ENCODE measurements at regions not wholly inside any gene's neighbourhood (a gene's known extent, or its start where the extent isn't known, plus 50 kb on each side); places are given as distances from the start of the nearest gene placed in this dataset.

- DNase-seq = peak in 2 of 4 experiments; percentile 37 to 52
Observed at GRCh38 chr6:6892744-6893583, 214.8 kb upstream of the RREB1 start.

DNA sequence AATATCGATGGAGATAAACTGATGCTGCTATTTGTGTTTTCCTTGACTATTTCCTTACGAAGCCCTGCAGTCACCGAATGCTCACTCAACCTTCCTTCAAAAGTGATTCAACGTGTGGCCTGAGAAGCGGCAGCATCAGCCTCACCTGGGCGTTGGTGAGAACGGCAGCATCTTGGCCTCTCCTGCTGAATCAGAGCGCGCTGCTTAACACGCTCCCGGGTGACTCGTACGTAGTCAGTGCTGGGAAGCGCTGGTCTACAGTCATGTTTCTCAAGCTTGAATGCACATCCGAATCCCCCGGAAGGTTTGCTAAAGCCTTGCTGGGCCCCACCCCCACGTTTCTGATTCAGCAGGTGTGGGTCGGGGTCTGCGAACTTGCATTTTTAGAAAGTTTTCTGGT is 214.1 kb upstream of the RREB1 start:
- DNase-seq = peak in 1 of 4 experiments; percentile 18

- DNase-seq = no peak
Observed at GRCh38 chr6:6895929-6896328, 211.8 kb upstream of the RREB1 start.

- DNase-seq = no peak
Observed at GRCh38 chr6:6897140-6897539, 210.6 kb upstream of the RREB1 start.

DNA sequence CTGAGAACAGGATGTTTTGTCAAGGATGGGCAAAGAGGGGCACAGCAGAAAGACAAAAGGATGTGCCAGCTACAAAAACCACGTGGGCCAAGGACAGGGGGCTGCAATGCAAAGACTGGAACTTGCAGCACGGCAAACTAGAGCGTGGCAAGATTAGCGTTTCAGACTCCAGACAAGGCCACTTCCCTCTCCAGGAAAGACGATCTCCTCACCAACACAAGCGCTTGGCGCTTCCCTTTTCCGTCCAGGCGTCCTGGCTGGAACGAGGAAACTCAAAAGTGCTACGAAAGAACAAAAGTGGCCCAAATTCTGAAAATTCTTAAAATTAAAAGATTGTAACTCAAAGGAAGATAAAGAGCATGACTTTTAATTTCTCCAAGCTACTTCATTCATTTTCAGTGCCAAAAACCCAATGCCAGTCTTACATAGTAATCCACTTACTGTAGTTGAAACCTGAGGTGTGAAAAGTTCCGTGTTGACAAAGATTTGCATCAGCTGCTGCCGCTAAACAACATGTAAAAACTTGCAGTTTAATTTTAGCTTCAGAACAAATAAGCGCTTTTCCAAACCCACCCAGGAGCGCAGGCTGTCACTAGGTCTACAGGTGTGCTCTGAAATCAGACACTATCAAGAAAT is 207.1 kb upstream of the RREB1 start:
- peak; percentile 74 to 82 (median 81) for DNase-seq

DNA sequence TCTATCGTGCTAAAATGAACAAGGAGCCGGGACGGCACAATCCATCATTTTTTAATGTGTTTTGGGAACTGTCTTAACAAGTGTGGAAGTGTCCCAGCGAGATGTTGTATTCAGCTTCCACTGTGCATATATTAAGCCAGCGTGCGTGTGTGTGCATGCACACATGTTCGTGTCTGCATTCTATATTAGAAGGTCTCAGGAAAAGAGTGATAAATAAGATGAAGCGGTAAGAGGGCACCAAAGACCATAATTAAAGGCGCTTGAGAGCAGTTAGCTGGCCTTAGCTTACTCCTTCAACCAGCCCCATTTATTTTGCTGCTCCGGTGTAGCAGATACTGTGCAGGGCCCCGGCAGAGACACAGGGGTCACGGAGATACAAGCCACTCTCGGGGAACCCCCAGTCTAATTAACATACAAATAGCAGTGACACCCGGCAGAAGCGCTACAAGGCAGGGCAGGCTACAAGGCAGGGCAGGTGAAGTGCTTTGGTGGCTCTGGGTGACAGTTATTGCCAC is 206.5 kb upstream of the RREB1 start:
- no peak for DNase-seq

DNA sequence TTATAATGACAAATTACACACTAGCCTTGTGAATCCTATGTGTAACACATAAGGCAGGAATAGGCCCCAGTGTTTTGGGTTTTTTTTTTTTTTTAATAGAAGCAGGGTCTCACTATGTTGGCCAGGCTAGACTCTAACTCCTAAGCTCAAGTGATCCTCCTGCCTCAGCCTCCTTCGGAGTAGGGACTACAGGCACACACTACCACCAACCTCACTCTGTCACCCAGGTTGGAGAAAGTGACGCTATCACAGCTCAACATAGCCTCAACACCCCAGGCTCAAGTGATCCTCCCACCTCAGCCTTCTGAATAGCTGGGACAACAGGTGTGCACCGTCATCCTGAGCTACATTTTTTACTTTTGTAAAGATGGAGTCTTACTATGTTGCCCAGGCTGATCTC is 205.8 kb upstream of the RREB1 start:
- no peak for DNase-seq

DNA sequence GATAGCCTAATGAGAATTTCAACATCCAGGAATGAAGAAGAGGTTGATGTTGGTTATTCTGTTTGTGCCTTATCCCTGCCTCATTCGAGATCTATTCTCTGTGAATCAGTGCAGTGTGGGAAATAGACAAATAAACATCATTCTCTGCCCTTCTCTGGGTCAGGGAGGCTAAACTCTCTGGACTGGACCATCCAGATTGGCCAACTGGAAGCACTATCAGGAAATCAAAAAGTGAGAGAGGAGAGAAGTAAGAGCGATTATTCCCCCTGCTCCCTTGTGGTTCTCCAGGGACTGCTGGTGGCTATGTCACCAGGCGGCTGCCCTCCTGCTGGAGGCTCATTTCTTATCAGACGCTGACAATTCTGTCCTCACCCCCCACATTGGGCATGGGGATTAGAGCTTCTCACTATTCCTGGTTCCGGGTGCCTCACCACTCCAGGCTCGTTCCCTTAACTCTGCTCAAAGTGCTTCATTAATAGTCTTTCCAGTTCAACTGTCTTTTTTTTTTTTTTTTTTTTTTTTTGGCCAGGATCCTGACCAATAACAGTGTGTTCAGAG is 201.7 kb upstream of the RREB1 start:
- DNase-seq = no peak

DNA sequence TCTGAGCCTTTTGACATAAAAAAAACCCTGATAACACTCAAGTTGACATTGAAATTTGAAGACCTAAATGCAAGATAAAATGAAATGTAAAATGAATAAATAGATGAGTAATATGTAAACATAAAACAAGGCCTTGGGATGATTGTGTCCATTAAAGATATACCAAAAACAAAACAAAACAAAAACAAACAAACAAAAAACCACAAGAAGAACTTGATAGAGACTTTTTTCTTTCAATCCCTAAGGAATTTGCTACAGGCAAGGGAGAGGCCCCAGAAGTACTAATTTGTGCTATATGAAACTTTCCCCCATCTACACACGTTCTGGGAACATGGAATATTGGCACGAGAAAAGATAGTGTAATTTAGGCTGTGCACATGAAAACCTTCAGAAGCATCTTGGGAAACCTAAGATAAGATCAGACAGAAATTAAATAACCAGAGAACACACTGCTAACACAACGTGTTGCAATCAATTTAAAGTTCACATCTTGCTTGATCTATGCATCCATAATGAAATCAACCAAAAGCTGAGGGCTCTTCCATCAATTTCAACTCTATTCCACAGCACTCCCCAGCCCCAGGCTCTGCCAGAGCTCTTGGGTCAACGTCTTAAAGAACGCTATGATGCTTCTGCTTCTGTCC is 201.1 kb upstream of the RREB1 start:
- DNase-seq = no peak

DNA sequence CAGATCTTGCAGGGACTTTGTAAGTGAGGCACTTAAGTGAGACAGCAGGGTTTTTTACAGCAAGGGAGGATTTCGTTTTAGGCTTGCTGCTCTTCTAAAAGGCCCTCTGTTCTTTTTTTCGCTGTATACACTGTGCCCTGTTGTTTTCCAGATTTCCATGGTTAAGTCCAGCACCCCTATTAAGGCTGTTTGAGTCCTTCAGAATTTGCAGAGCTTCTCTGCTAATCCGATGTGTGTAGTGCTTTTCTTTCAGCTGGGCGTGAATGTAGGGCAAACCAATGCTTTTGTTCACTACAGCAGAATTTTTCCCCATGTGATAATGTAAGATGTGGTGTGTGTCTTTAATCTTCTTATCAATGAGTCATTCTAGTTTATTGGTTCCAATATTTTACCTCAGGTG is 200.5 kb upstream of the RREB1 start:
- DNase-seq = no peak

DNA sequence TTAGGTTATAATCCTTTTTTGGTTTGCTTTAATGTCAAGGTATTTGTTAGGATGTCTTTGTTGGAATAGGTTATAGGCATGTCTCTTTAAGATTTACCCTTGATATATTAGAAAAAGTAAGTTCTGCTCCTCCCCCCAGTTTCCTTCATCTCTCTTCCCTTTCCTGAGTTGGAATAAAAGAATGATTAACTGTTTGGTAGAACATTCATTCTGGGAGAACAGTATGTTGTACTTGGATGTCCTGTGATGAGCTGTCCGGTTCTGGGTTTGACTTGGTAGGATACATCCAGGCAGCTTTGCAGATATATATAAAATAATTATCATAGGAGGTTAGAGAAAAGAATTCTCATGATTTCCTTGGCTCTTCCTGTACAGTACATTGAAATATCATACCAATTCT is 199.6 kb upstream of the RREB1 start:
- no peak for DNase-seq

DNA sequence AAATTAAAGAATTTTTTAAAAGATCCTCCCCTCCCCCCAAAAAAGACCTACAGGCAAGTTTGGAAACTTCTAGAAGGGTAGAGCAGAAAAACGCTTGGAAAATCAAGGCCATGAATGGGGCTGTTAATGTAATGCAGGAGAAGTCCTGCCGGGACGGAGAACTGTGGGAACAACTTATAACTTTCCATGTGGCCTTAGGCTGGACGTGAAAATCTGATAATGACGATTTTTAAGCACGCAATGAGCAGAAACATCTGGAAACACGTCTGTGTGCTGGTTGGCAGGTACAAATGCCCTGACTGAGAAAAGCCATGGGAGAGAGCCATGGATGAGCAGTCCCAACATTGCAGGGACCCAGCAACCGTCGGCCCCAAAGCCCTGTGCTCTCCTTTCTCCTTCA is 198.7 kb upstream of the RREB1 start:
- no peak for DNase-seq

DNA sequence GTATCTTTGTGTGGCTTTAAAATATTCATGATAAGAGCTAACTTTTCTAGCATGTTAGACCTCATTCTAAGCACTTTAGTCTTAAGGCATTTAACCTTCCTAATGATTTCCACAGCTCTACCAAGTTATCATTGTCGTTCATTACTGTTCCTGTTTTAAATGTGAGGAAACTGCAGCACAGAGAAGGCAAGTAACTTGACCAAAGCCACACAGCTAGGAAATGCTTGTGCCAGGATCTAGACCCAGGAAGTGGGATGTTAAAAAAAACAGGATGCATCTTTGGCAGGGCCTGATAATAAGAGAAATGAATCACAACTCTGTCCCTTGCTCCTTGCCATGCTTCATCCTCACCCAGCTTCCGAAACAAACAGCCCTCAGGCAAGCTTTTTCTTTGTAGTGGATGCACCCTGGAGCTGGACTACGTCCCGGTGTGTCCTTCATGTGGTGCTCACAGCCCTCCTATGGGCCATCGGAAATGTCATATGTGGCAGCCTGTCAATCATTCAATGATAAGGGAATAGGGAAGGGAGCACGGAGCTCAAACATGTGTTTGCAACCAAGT is 196.9 kb upstream of the RREB1 start:
- no peak for DNase-seq

DNA sequence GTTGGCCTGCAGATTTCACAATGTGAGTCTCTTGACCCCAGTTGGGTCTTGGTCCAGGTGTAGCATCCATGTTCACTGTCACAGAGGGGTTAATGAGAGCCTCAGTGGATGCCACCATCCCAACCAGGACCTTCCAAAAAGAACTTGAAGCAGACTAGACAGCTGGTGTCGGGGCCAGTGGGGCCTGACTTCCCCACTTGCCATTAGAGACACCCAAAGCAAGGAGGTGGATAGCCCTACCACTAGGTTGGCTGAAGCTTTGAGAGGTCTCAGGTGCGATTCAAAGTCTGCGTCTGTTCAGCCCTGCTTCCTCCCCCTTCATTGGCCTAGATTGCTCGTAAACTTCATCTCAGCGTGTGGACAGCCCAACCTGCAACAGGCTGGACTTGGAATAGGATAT is 196.4 kb upstream of the RREB1 start:
- no peak for DNase-seq

DNA sequence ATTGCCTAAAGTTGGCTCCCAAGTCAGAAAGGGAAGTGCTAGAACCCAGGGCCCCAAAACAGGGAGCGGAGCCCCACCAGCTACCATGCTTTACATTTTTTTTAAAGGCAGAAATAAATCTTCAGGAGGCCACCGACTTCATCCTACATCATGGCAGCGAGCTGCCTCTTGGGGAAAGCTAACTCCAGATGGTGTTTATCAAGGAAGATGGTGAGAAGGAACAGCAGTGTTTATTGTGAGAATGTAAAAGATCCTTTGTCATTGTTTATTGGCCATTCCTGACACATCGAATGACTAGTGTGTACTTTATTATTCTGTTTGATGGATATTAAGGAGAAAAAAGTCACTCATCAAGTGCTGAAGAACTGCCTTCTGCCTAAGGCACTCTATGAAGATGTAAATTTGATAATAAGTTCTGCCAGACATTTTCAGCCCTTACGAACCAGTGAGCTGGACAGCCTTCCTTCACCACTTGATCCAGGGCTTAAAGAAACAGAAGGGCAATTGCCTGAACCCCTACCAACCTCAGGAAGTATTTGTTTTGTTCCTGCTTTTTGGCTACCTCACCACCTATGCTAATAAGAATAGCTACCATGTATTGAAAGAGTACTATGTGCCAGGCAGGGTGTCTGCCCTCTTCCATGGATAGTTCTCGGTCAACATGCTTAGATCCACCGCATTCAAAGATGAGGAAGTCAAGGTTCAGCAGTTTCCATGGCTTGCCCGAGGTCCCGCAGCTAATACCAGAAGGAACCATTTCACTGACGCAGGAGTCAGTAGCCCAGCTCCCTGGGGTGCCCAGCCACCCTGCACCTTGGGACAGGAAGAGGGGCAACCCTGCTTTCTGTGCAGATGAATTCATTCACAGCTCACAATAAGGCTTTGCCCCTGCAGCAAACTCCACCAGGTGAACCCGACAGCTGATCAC is 194.7 kb upstream of the RREB1 start:
- peak; percentile 21 to 57 (median 48) for DNase-seq

GRCh38 chr6:6915219-6915618 is 192.5 kb upstream of the RREB1 start:
- peak in 3 of 4 experiments; percentile 18 to 34 (median 29) for DNase-seq

GRCh38 chr6:6915813-6916547 is 191.8 kb upstream of the RREB1 start:
- peak; percentile 55 to 81 (median 76) for DNase-seq

GRCh38 chr6:6916598-6916997 is 191.2 kb upstream of the RREB1 start:
- DNase-seq = peak in 2 of 4 experiments; percentile 34 to 36

- DNase-seq = peak; percentile 84 to 95 (median 88)
Observed at GRCh38 chr6:6918216-6918983, 189.4 kb upstream of the RREB1 start.

DNA sequence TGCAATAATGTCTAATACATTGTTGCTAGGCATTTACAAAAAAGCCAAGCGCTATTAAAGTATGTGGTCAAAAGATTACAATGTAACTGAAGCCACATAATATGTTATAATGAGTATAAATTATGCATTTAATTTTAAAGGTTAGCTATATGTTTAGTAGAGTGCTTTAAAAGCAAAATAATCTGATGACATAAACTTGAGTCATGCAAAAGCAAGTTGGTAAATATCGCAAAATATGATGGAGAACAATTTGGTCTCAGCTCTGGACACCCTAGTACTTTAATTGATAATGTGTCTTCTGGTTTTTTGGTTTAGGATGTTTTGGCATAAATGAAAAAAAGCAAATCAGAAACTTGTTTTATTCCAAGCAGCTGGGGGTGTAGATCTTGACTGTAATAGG is 188.6 kb upstream of the RREB1 start:
- no peak for DNase-seq
